Stomach (tissue), 4 donors: ENCODE measurements at regions not wholly inside any gene's neighbourhood (a gene's known extent, or its start where the extent isn't known, plus 50 kb on each side); places are given as distances from the start of the nearest gene placed in this dataset.

Experiments used
- EP300 ChIP-seq: sonication (generic); formaldehyde crosslinking; IDR thresholded peaks from one replicate; pipeline ENCODE4 v1.6.1; 2017; ENCODE audit warnings: antibody characterized with exemption
- POLR2A ChIP-seq, 4 donors: fragments of 450-650 bp; IDR thresholded peaks; one replicate each; pipeline ENCODE4 v1.6.1; 2016; ENCODE audit warnings: antibody characterized with exemption in 4 of 4, control low read depth in 2 of 4, mild to moderate bottlenecking in 1 of 4, moderate library complexity in 1 of 4
- POLR2AphosphoS5 ChIP-seq, 3 donors: sonication (generic); formaldehyde crosslinking; IDR thresholded peaks; one replicate each; pipeline ENCODE4 v1.6.1; 2016; ENCODE audit warnings: antibody characterized with exemption in 3 of 3
- TF ChIP-seq, protein P1 (sequence below), 7 experiments: fragments of 450-650 bp in 4 of 7; fragments of 200-600 bp in 3 of 7; sonication (generic) in 3 of 7; IDR thresholded peaks; one replicate each; pipeline ENCODE4 v1.5.1; 2016 to 2019; ENCODE audit warnings: antibody characterized with exemption in 7 of 7, control low read depth in 2 of 7, mild to moderate bottlenecking in 1 of 7

- TF ChIP-seq, protein P1, sequence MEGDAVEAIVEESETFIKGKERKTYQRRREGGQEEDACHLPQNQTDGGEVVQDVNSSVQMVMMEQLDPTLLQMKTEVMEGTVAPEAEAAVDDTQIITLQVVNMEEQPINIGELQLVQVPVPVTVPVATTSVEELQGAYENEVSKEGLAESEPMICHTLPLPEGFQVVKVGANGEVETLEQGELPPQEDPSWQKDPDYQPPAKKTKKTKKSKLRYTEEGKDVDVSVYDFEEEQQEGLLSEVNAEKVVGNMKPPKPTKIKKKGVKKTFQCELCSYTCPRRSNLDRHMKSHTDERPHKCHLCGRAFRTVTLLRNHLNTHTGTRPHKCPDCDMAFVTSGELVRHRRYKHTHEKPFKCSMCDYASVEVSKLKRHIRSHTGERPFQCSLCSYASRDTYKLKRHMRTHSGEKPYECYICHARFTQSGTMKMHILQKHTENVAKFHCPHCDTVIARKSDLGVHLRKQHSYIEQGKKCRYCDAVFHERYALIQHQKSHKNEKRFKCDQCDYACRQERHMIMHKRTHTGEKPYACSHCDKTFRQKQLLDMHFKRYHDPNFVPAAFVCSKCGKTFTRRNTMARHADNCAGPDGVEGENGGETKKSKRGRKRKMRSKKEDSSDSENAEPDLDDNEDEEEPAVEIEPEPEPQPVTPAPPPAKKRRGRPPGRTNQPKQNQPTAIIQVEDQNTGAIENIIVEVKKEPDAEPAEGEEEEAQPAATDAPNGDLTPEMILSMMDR (IDR thresholded peaks at IDR 0.05) = no peak
- TF ChIP-seq POLR2A (IDR thresholded peaks at IDR 0.05) (no peak), POLR2AphosphoS5 (IDR thresholded peaks at IDR 0.05) (no peak), EP300 (no peak)
Measured at GRCh38 chr2:12982149-12982584, 265.4 kb downstream of the TRIB2 start.
